ENCODE measurements at regions not wholly inside any gene's neighbourhood (a gene's known extent, or its start where the extent isn't known, plus 50 kb on each side); places are given as distances from the start of the nearest gene placed in this dataset.

GRCh38 chr15:36075333-36075732, 504.1 kb upstream of the CDIN1 start:
- ChIA-PET POLR2A (ENCODE audit: unreplicated experiment) (no interaction called here), CTCF (no interaction called here)
- Histone ChIP-seq H3K27me3 (ENCODE audit: insufficient read depth, low read depth) (no peaks in the 10 kb centered on the region), H3F3A (ENCODE audit: insufficient read depth, low read depth) (no peaks in the 10 kb centered on the region), H3K79me2 (ENCODE audit: low read depth) (no peaks in the 10 kb centered on the region), H3K4me2 (no peak overlapping the region), H3K9me2 (ENCODE audit: insufficient read depth) (no peaks in the 10 kb centered on the region), H3K4me3 (no peak overlapping the region), H3K36me3 (ENCODE audit: low read depth) (no peaks in the 10 kb centered on the region), H3K4me1 (replicated peaks; ENCODE audit: insufficient read depth) (no peaks in the 10 kb centered on the region), H2AFZ (no peak overlapping the region), H3K9me3 (ENCODE audit: insufficient read depth, low read depth) (no peaks in the 10 kb centered on the region), H4K20me1 (ENCODE audit: insufficient read depth) (no peaks in the 10 kb centered on the region), H3K27ac (no peak overlapping the region)
- TF ChIP-seq, protein P1, sequence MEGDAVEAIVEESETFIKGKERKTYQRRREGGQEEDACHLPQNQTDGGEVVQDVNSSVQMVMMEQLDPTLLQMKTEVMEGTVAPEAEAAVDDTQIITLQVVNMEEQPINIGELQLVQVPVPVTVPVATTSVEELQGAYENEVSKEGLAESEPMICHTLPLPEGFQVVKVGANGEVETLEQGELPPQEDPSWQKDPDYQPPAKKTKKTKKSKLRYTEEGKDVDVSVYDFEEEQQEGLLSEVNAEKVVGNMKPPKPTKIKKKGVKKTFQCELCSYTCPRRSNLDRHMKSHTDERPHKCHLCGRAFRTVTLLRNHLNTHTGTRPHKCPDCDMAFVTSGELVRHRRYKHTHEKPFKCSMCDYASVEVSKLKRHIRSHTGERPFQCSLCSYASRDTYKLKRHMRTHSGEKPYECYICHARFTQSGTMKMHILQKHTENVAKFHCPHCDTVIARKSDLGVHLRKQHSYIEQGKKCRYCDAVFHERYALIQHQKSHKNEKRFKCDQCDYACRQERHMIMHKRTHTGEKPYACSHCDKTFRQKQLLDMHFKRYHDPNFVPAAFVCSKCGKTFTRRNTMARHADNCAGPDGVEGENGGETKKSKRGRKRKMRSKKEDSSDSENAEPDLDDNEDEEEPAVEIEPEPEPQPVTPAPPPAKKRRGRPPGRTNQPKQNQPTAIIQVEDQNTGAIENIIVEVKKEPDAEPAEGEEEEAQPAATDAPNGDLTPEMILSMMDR (conservative IDR thresholded peaks at IDR 0.05): no peak
- TF ChIP-seq EZH2 (IDR thresholded peaks at IDR 0.05; ENCODE audit: low read depth): no peak
- no TSS peak for BruUV-seq (replicated peaks)
- no peak for DNase-seq
- intact Hi-C loops (cut with micrococcal nuclease; ENCODE audit: unreplicated experiment): no loop called here

- no peak overlapping the region for H3K4me2 ChIP-seq
- intact Hi-C loops (cut with micrococcal nuclease; ENCODE audit: unreplicated experiment): no loop called here
- ChIA-PET POLR2A (ENCODE audit: unreplicated experiment) (no interaction called here), CTCF (no interaction called here)
- TF ChIP-seq, protein P1 (conservative IDR thresholded peaks at IDR 0.05): no peak
- TF ChIP-seq EZH2 (IDR thresholded peaks at IDR 0.05; ENCODE audit: low read depth): no peak
- no peaks in the 10 kb centered on the region for H3K36me3 ChIP-seq (ENCODE audit: low read depth)
- H2AFZ ChIP-seq: no peak overlapping the region
- no peak overlapping the region for H3K27ac ChIP-seq
- no peak overlapping the region for H3K4me3 ChIP-seq
- no TSS peak for BruUV-seq (replicated peaks)
- DNase-seq: no peak
- no peaks in the 10 kb centered on the region for H3K79me2 ChIP-seq (ENCODE audit: low read depth)
- H4K20me1 ChIP-seq (ENCODE audit: insufficient read depth): no peaks in the 10 kb centered on the region
- H3K27me3 ChIP-seq (ENCODE audit: insufficient read depth, low read depth): no peaks in the 10 kb centered on the region
- H3F3A ChIP-seq (ENCODE audit: insufficient read depth, low read depth): no peaks in the 10 kb centered on the region
- H3K4me1 ChIP-seq (replicated peaks; ENCODE audit: insufficient read depth): no peaks in the 10 kb centered on the region
- H3K9me2 ChIP-seq (ENCODE audit: insufficient read depth): no peaks in the 10 kb centered on the region
- peaks cover 4% of the 10 kb centered on the region; the same call in 1 of the 2 replicates for H3K9me3 ChIP-seq (ENCODE audit: insufficient read depth, low read depth)
Observed at GRCh38 chr15:36079021-36079420, 500.4 kb upstream of the CDIN1 start.

DNA sequence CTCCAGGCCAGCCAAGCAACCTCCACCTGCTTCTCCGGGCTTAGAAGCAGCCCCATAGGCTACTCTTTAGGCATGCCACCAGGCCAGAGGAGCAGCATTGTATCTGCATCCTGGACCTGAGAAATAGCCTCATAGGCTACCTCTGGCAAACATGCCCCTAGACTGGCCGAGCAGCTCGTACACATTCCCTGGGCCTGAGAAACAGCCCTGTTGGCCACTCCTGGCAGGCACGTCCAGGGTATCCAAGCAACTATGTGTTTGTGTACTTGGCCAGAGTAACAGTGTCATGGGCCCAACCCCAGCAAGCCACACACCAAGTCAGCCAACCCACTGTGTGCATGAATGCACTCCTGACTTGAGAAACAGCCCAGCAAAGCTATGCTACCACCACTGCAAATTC, 498.7 kb upstream of the CDIN1 start:
- Histone ChIP-seq H3K4me3 (no peak overlapping the region), H2AFZ (no peak overlapping the region), H3K4me2 (no peak overlapping the region), H3K9me2 (ENCODE audit: insufficient read depth) (no peaks in the 10 kb centered on the region), H3K27me3 (ENCODE audit: insufficient read depth, low read depth) (no peaks in the 10 kb centered on the region), H3K27ac (no peak overlapping the region), H3K36me3 (ENCODE audit: low read depth) (no peaks in the 10 kb centered on the region), H4K20me1 (ENCODE audit: insufficient read depth) (no peaks in the 10 kb centered on the region), H3K9me3 (ENCODE audit: insufficient read depth, low read depth) (peaks cover 4% of the 10 kb centered on the region; the same call in 1 of the 2 replicates), H3K4me1 (replicated peaks; ENCODE audit: insufficient read depth) (no peaks in the 10 kb centered on the region), H3F3A (ENCODE audit: insufficient read depth, low read depth) (no peaks in the 10 kb centered on the region), H3K79me2 (ENCODE audit: low read depth) (no peaks in the 10 kb centered on the region)
- intact Hi-C loops (cut with micrococcal nuclease; ENCODE audit: unreplicated experiment): no loop called here
- TF ChIP-seq, protein P1 (conservative IDR thresholded peaks at IDR 0.05): no peak
- TF ChIP-seq EZH2 (IDR thresholded peaks at IDR 0.05; ENCODE audit: low read depth): no peak
- ChIA-PET CTCF (no interaction called here), POLR2A (ENCODE audit: unreplicated experiment) (no interaction called here)
- peak in 1 of 2 experiments; percentile 2 for DNase-seq
- BruUV-seq (replicated peaks): no TSS peak

Data from PC-9 (cell line).